ENCODE measurements at regions not wholly inside any gene's neighbourhood (a gene's known extent, or its start where the extent isn't known, plus 50 kb on each side); places are given as distances from the start of the nearest gene placed in this dataset.

DNA sequence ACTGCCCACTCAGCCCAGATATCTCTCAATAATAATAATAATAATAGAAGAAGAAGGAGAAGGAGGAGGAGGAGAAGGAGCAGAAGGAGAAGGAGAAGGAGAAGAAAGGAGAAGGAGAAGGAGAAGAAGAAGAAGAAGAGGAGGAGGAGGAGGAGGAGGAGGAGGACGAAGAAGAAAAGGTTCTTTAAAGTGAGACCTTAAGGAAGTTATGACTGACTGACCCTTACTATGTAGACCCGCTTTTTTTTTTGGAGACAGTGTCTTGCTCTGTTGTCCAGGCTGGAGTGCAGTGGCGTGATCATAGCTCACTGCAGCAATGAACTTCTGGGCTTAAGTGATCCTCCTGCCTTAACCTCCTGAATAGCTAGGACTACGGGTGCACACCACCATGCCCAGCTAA, 88.9 kb upstream of the RFX8 start:
- TF ChIP-seq, protein P1, sequence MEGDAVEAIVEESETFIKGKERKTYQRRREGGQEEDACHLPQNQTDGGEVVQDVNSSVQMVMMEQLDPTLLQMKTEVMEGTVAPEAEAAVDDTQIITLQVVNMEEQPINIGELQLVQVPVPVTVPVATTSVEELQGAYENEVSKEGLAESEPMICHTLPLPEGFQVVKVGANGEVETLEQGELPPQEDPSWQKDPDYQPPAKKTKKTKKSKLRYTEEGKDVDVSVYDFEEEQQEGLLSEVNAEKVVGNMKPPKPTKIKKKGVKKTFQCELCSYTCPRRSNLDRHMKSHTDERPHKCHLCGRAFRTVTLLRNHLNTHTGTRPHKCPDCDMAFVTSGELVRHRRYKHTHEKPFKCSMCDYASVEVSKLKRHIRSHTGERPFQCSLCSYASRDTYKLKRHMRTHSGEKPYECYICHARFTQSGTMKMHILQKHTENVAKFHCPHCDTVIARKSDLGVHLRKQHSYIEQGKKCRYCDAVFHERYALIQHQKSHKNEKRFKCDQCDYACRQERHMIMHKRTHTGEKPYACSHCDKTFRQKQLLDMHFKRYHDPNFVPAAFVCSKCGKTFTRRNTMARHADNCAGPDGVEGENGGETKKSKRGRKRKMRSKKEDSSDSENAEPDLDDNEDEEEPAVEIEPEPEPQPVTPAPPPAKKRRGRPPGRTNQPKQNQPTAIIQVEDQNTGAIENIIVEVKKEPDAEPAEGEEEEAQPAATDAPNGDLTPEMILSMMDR (IDR thresholded peaks at IDR 0.05): no peak
- TF ChIP-seq POLR2A (IDR thresholded peaks at IDR 0.05) (no peak), POLR2AphosphoS5 (IDR thresholded peaks at IDR 0.05) (no peak)
